Liver (tissue), 8 donors: ENCODE measurements at regions not wholly inside any gene's neighbourhood (a gene's known extent, or its start where the extent isn't known, plus 50 kb on each side); places are given as distances from the start of the nearest gene placed in this dataset.

Experiments
- DNase-seq: peaks from one replicate; pipeline ENCODE4 v3.0.0-alpha.2; 2017; ENCODE audit warnings: low spot score
- H3K27ac ChIP-seq, 2 donors: one replicate each; pipeline ENCODE4 v1.7.0; 2013; ENCODE audit warnings: inconsistent platforms in 2 of 2, low read length in 2 of 2, control low read depth in 1 of 2, low read depth in 1 of 2, mild to moderate bottlenecking in 1 of 2
- H3K27me3 ChIP-seq, 4 donors: one replicate each; pipeline versions ENCODE4 v1.6.1 to v1.7.0; 2013; ENCODE audit warnings: low read length in 3 of 4, inconsistent platforms in 1 of 4, mild to moderate bottlenecking in 1 of 4, moderate library complexity in 1 of 4; ENCODE audit not compliant: control insufficient read depth in 4 of 4, insufficient read depth in 4 of 4
- H3K36me3 ChIP-seq, 4 donors: one replicate each; pipeline versions ENCODE4 v1.6.1 to v1.7.0; 2013; ENCODE audit warnings: low read length in 3 of 4, mild to moderate bottlenecking in 3 of 4, low read depth in 1 of 4, moderate library complexity in 1 of 4; ENCODE audit not compliant: control insufficient read depth in 4 of 4, insufficient read depth in 3 of 4
- H3K4me1 ChIP-seq, 4 donors: one replicate each; pipeline versions ENCODE4 v1.6.1 to v1.7.0; 2013; ENCODE audit warnings: low read length in 3 of 4, mild to moderate bottlenecking in 3 of 4, moderate library complexity in 1 of 4; ENCODE audit not compliant: control insufficient read depth in 4 of 4, insufficient read depth in 4 of 4
- H3K4me3 ChIP-seq, 3 donors: one replicate each; pipeline versions ENCODE4 v1.6.1 to v1.7.0; 2013; ENCODE audit warnings: low read length in 3 of 3, control low read depth in 1 of 3, low read depth in 1 of 3, mild to moderate bottlenecking in 1 of 3
- H3K9ac ChIP-seq, 2 donors: one replicate each; pipeline ENCODE4 v1.7.0; 2013; ENCODE audit warnings: low read length in 2 of 2, mild to moderate bottlenecking in 2 of 2, moderate library complexity in 2 of 2, control low read depth in 1 of 2, low read depth in 1 of 2
- H3K9me3 ChIP-seq, 4 donors: one replicate each; pipeline versions ENCODE4 v1.6.1 to v1.7.0; 2013; ENCODE audit warnings: low read length in 3 of 4; ENCODE audit not compliant: control insufficient read depth in 4 of 4
- ATF3 ChIP-seq: IDR thresholded peaks from 2 replicates; pipeline ENCODE4 v1.6.1; 2016; ENCODE audit warnings: antibody characterized with exemption
- CTCF ChIP-seq: fragments of 150-350 bp; IDR thresholded peaks from 2 replicates; pipeline ENCODE4 v1.5.1; 2017; ENCODE audit warnings: improper control_type of control experiment, low read depth, low read length; ENCODE audit not compliant: missing input control
- EGR1 ChIP-seq, 2 donors: IDR thresholded peaks; 2 replicates each; pipeline ENCODE4 v1.6.1; 2016 to 2018; ENCODE audit warnings: antibody characterized with exemption in 2 of 2, low read depth in 2 of 2
- FOXA1 ChIP-seq: IDR thresholded peaks from 2 replicates; pipeline ENCODE4 v1.6.1; 2016; ENCODE audit warnings: antibody characterized with exemption
- FOXA2 ChIP-seq: IDR thresholded peaks from 2 replicates; pipeline ENCODE4 v1.6.1; 2016; ENCODE audit warnings: antibody characterized with exemption
- GABPA ChIP-seq, 2 donors: IDR thresholded peaks in 1 of 2; conservative IDR thresholded peaks in 1 of 2; 2 replicates each; pipeline ENCODE4 v1.6.1; 2016; ENCODE audit warnings: antibody characterized with exemption in 2 of 2, mild to moderate bottlenecking in 1 of 2, moderate library complexity in 1 of 2
- HNF4G ChIP-seq: IDR thresholded peaks from 2 replicates; pipeline ENCODE4 v1.6.1; 2016; ENCODE audit warnings: antibody characterized with exemption
- JUND ChIP-seq, 2 donors: IDR thresholded peaks; 2 replicates each; pipeline ENCODE4 v1.6.1; 2016; ENCODE audit warnings: antibody characterized with exemption in 2 of 2
- MAX ChIP-seq: IDR thresholded peaks from 2 replicates; pipeline ENCODE4 v1.6.1; 2016; ENCODE audit warnings: antibody characterized with exemption
- NR2F2 ChIP-seq: IDR thresholded peaks from 2 replicates; pipeline ENCODE4 v1.6.1; 2016; ENCODE audit warnings: antibody characterized with exemption
- RAD21 ChIP-seq, 2 donors: IDR thresholded peaks; 2 replicates each; pipeline ENCODE4 v1.6.1; 2016; ENCODE audit warnings: antibody characterized with exemption in 2 of 2, mild to moderate bottlenecking in 2 of 2
- REST ChIP-seq: IDR thresholded peaks from 2 replicates; pipeline ENCODE4 v1.6.1; 2016; ENCODE audit warnings: antibody characterized with exemption, mild to moderate bottlenecking
- RXRA ChIP-seq, 2 donors: IDR thresholded peaks; 2 replicates each; pipeline ENCODE4 v1.6.1; 2017 to 2018; ENCODE audit warnings: antibody characterized with exemption in 2 of 2, mild to moderate bottlenecking in 1 of 2
- SP1 ChIP-seq: IDR thresholded peaks from 2 replicates; pipeline ENCODE4 v1.6.1; 2018; ENCODE audit warnings: antibody characterized with exemption, mild to moderate bottlenecking
- TAF1 ChIP-seq: conservative IDR thresholded peaks from 2 replicates; pipeline ENCODE4 v1.6.1; 2016; ENCODE audit warnings: antibody characterized with exemption, mild to moderate bottlenecking
- YY1 ChIP-seq: IDR thresholded peaks from 2 replicates; pipeline ENCODE4 v1.6.1; 2016; ENCODE audit warnings: antibody characterized with exemption, mild to moderate bottlenecking
- WGBS: extraction: QIAGEN DNeasy Blood & Tissue Kit; methylation state at CpG from one replicate; pipeline ENCODE4 v1.1.7; 2013; 5-methylcytosine and 5-hydroxymethylcytosine counted together
- donor health status: healthy.
- donor health status: healthy.
- donor health status: healthy.
- donor health status: healthy.
- donor health status: healthy.

- Histone ChIP-seq H3K4me3 (no peak overlapping the region), H3K4me1 (no peaks in the 10 kb centered on the region), H3K9me3 (no peaks in the 10 kb centered on the region), H3K9ac (no peak overlapping the region), H3K27ac (no peak overlapping the region), H3K36me3 (no peaks in the 10 kb centered on the region), H3K27me3 (no peaks in the 10 kb centered on the region)
- no peak for DNase-seq
- TF ChIP-seq RAD21 (IDR thresholded peaks at IDR 0.05): no peak
- no peak for TF ChIP-seq JUND (IDR thresholded peaks at IDR 0.05)
- no peak for TF ChIP-seq TAF1
- no peak for TF ChIP-seq MAX
- TF ChIP-seq HNF4G: no peak
- TF ChIP-seq EGR1 (IDR thresholded peaks at IDR 0.05; ENCODE audit: low read depth in 2 of 2): no peak
- no peak for TF ChIP-seq SP1
- no peak for TF ChIP-seq CTCF
- no peak for TF ChIP-seq REST
- 74% methylated on average over 4 of the region's 4 CpGs for WGBS
Measured at GRCh38 chr11:37560346-37560745, 962.3 kb upstream of the RAG2 start.

GRCh38 chr11:37558619-37559210 lies 960.7 kb upstream of the RAG2 start:
- no peaks in the 10 kb centered on the region for H3K4me1 ChIP-seq
- DNase-seq: no peak
- 15% methylated on average over 1 of the region's 1 CpG for WGBS
- no peak overlapping the region for H3K27ac ChIP-seq
- no peaks in the 10 kb centered on the region for H3K9me3 ChIP-seq
- no peak overlapping the region for H3K9ac ChIP-seq
- no peaks in the 10 kb centered on the region for H3K27me3 ChIP-seq
- no peak overlapping the region for H3K4me3 ChIP-seq
- no peaks in the 10 kb centered on the region for H3K36me3 ChIP-seq
- no peak for TF ChIP-seq FOXA2
- no peak for TF ChIP-seq GABPA (IDR thresholded peaks at IDR 0.05 in 1 of 2, conservative IDR thresholded peaks at IDR 0.05 in 1 of 2)
- TF ChIP-seq RXRA (IDR thresholded peaks at IDR 0.05): no peak
- no peak for TF ChIP-seq YY1
- no peak for TF ChIP-seq ATF3
- TF ChIP-seq TAF1: no peak
- TF ChIP-seq JUND (IDR thresholded peaks at IDR 0.05): no peak
- TF ChIP-seq CTCF: no peak
- TF ChIP-seq HNF4G: no peak
- TF ChIP-seq FOXA1: no peak
- no peak for TF ChIP-seq NR2F2
